Rectal smooth muscle tissue (tissue), 1 donor: ENCODE measurements at regions not wholly inside any gene's neighbourhood (a gene's known extent, or its start where the extent isn't known, plus 50 kb on each side); places are given as distances from the start of the nearest gene placed in this dataset.

Source experiments
- H3K27ac ChIP-seq: one replicate; pipeline ENCODE4 v1.7.0; 2013; ENCODE audit warnings: low read depth, low read length, inconsistent platforms
- H3K27me3 ChIP-seq: one replicate; pipeline ENCODE4 v1.7.0; 2013; ENCODE audit warnings: low read length; ENCODE audit not compliant: control insufficient read depth, insufficient read depth
- H3K36me3 ChIP-seq: one replicate; pipeline ENCODE4 v1.7.0; 2013; ENCODE audit warnings: low read length; ENCODE audit not compliant: control insufficient read depth, insufficient read depth
- H3K4me1 ChIP-seq: one replicate; pipeline ENCODE4 v1.7.0; 2013; ENCODE audit warnings: low read length; ENCODE audit not compliant: control insufficient read depth, insufficient read depth
- H3K4me3 ChIP-seq: one replicate; pipeline ENCODE4 v1.7.0; 2013; ENCODE audit warnings: low read length
- H3K9ac ChIP-seq: one replicate; pipeline ENCODE4 v1.7.0; 2013; ENCODE audit warnings: low read length

DNA sequence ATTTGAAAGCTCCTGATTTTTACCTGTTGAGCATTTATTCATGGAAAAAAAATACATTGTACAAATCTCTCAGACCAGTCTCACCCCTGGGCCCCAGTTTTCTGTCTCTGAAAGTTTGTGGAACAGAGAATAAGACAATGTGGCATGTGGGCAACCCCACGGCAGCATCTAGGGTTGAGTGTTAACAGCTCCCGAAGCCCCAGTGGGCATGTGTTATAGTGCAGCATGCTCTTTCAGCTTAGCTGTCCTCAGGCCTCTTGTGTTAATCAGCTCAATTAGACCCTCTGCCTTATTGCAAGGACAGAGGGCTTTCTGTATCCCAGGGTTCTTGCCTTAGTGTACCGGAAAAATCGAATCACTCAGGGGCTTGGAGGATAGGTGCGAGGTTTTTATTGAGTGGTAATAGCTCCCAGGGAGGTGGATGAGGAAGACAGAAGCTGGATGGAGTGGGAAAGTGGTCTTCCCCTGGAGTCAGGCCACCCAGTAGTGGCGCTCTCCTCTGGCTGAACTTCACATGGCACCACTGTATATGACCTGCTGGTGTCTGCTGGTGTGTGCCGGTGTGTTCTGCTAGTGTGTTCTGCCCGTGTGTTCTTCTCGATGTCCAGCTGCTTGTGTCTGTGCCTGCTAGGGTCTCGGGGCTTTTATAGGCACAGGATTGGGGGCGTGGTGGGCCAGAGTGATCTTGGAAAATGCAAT lies 382.8 kb downstream of the EPM2A start:
- H3K36me3 ChIP-seq = no peaks in the 10 kb centered on the region
- no peak overlapping the region for H3K27ac ChIP-seq
- H3K9ac ChIP-seq = no peak overlapping the region
- H3K4me1 ChIP-seq = no peaks in the 10 kb centered on the region
- no peak overlapping the region for H3K4me3 ChIP-seq
- no peaks in the 10 kb centered on the region for H3K27me3 ChIP-seq

DNA sequence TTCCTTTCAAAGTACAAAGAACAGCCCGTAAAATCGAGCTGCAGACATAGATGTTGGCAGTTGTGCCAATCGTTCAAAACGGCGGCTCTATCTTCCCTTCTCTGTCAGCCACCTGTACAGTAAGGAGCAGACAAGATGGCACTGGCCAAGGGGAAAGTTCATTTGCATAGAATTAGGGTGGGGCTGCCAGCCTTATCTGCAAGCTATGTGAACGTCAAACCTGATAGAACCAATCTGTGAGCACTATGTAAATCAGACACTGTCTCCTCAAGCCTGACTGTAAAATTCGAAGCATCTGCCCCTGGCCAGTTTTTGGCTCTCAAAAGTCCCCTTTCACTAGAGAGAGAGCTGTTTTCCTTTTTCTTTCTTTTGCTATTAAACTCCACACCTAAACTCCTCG lies 374.5 kb downstream of the EPM2A start:
- H3K9ac ChIP-seq = no peak overlapping the region
- no peaks in the 10 kb centered on the region for H3K4me1 ChIP-seq
- H3K4me3 ChIP-seq = no peak overlapping the region
- H3K27me3 ChIP-seq = no peaks in the 10 kb centered on the region
- H3K36me3 ChIP-seq = no peaks in the 10 kb centered on the region
- no peak overlapping the region for H3K27ac ChIP-seq

GRCh38 chr6:145367149-145367548 lies 368.2 kb downstream of the EPM2A start:
- H3K9ac ChIP-seq = no peak overlapping the region
- H3K4me1 ChIP-seq = no peaks in the 10 kb centered on the region
- no peak overlapping the region for H3K4me3 ChIP-seq
- no peaks in the 10 kb centered on the region for H3K36me3 ChIP-seq
- H3K27ac ChIP-seq = no peak overlapping the region
- H3K27me3 ChIP-seq = no peaks in the 10 kb centered on the region

GRCh38 chr6:145368075-145368474 lies 367.2 kb downstream of the EPM2A start:
- Histone ChIP-seq H3K36me3 (no peaks in the 10 kb centered on the region), H3K4me1 (no peaks in the 10 kb centered on the region), H3K4me3 (no peak overlapping the region), H3K27ac (no peak overlapping the region), H3K9ac (no peak overlapping the region), H3K27me3 (no peaks in the 10 kb centered on the region)

DNA sequence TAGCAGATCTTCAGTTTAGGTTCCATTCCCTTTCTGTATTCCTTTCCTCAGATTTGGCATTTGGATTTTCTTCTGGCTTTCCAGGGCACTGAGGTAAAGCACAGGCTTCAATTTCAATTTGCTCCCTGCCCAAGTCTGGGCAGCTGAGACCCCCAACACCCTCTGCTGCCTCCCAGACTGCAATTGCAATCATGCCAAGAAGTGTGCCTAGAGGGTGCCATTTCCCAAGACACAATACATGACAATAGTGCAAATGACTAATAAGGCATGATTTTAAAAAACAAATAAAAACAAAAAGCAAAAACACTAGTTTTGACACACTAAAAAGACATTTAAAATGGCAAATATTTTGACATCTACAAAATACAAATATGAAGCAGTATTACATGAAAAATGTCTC lies 364.8 kb downstream of the EPM2A start:
- Histone ChIP-seq H3K9ac (no peak overlapping the region), H3K4me1 (no peaks in the 10 kb centered on the region), H3K27ac (no peak overlapping the region), H3K36me3 (no peaks in the 10 kb centered on the region), H3K27me3 (no peaks in the 10 kb centered on the region), H3K4me3 (no peak overlapping the region)

GRCh38 chr6:145372671-145373151 lies 362.6 kb downstream of the EPM2A start:
- H3K27me3 ChIP-seq = no peaks in the 10 kb centered on the region
- H3K27ac ChIP-seq = no peak overlapping the region
- no peaks in the 10 kb centered on the region for H3K36me3 ChIP-seq
- H3K4me3 ChIP-seq = no peak overlapping the region
- H3K9ac ChIP-seq = no peak overlapping the region
- no peaks in the 10 kb centered on the region for H3K4me1 ChIP-seq

- Histone ChIP-seq H3K9ac (no peak overlapping the region), H3K27me3 (no peaks in the 10 kb centered on the region), H3K4me1 (no peaks in the 10 kb centered on the region), H3K36me3 (no peaks in the 10 kb centered on the region), H3K4me3 (no peak overlapping the region), H3K27ac (no peak overlapping the region)
These were observed 361.5 kb downstream of the EPM2A start for GRCh38 chr6:145373826-145374225.

GRCh38 chr6:145374570-145374969 lies 360.8 kb downstream of the EPM2A start:
- no peaks in the 10 kb centered on the region for H3K4me1 ChIP-seq
- H3K27ac ChIP-seq = no peak overlapping the region
- H3K36me3 ChIP-seq = no peaks in the 10 kb centered on the region
- H3K4me3 ChIP-seq = no peak overlapping the region
- no peak overlapping the region for H3K9ac ChIP-seq
- no peaks in the 10 kb centered on the region for H3K27me3 ChIP-seq

- H3K36me3 ChIP-seq = no peaks in the 10 kb centered on the region
- no peak overlapping the region for H3K27ac ChIP-seq
- no peaks in the 10 kb centered on the region for H3K4me1 ChIP-seq
- H3K9ac ChIP-seq = no peak overlapping the region
- no peak overlapping the region for H3K4me3 ChIP-seq
- no peaks in the 10 kb centered on the region for H3K27me3 ChIP-seq
These were observed 359.8 kb downstream of the EPM2A start for GRCh38 chr6:145375502-145375901.

DNA sequence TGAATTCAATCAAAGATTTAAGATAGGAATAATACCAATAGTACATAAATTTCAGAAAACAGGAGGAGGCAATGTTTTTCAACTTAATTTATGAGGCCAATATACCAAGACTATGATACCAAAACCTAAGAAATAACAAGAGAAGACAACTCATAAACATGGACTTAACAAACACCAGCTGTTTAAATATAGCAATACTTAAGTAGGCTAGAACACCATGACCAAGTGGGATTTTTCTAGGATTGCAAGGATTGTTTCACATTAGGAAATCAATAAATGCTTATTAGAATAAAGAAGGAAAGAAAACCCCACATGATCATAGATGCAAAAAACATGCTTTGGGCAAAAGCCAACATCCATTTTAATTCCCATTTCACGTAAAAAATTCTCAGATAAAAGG lies 355.1 kb downstream of the EPM2A start:
- Histone ChIP-seq H3K27me3 (no peaks in the 10 kb centered on the region), H3K4me3 (no peak overlapping the region), H3K4me1 (no peaks in the 10 kb centered on the region), H3K36me3 (no peaks in the 10 kb centered on the region), H3K27ac (no peak overlapping the region), H3K9ac (no peak overlapping the region)

- no peak overlapping the region for H3K27ac ChIP-seq
- H3K9ac ChIP-seq = no peak overlapping the region
- H3K4me3 ChIP-seq = no peak overlapping the region
- no peaks in the 10 kb centered on the region for H3K4me1 ChIP-seq
- no peaks in the 10 kb centered on the region for H3K36me3 ChIP-seq
- H3K27me3 ChIP-seq = no peaks in the 10 kb centered on the region
These were observed 353.4 kb downstream of the EPM2A start for GRCh38 chr6:145381941-145382340.

DNA sequence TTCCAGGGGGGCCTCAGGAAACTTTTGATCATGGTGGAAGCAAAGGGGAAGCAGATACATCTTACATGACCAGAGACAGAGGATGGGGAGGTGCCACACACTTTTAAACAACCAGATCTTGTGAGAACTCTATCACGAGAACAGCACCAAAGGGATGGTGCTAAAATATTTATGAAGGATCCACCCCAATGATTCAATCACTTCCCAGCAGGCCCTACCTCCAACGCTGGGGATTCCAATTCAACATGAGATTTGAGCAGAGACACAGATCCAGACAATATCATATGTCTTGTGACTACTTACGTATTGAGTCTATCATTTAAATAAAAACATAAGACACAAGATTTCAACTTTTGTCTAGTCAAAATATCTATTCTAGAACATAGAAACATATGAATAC lies 351.9 kb downstream of the EPM2A start:
- Histone ChIP-seq H3K4me1 (no peaks in the 10 kb centered on the region), H3K27me3 (no peaks in the 10 kb centered on the region), H3K27ac (no peak overlapping the region)

GRCh38 chr6:145384503-145384902 lies 350.8 kb downstream of the EPM2A start:
- Histone ChIP-seq H3K4me3 (no peak overlapping the region), H3K27ac (no peak overlapping the region), H3K4me1 (no peaks in the 10 kb centered on the region), H3K27me3 (no peaks in the 10 kb centered on the region), H3K9ac (no peak overlapping the region), H3K36me3 (no peaks in the 10 kb centered on the region)

More for the DNA sequence above, 351.9 kb downstream of the EPM2A start:
- Histone ChIP-seq H3K4me3 (no peak overlapping the region), H3K36me3 (no peaks in the 10 kb centered on the region), H3K9ac (no peak overlapping the region)
